ENCODE measurements at regions not wholly inside any gene's neighbourhood (a gene's known extent, or its start where the extent isn't known, plus 50 kb on each side); places are given as distances from the start of the nearest gene placed in this dataset.

- TF ChIP-seq CTCF (conservative IDR thresholded peaks at IDR 0.05) (no peak), EZH2 (IDR thresholded peaks at IDR 0.05; ENCODE audit: low read depth) (no peak)
These were observed 258.9 kb upstream of the LRIG3 start for GRCh38 chr12:59179231-59179630.
